ENCODE measurements at regions not wholly inside any gene's neighbourhood (a gene's known extent, or its start where the extent isn't known, plus 50 kb on each side); places are given as distances from the start of the nearest gene placed in this dataset.

- no peak overlapping the region for H2AFZ ChIP-seq (ENCODE audit: low read length)
- H3K18ac ChIP-seq (ENCODE audit: low read length), result no peak overlapping the region
- no peak overlapping the region for H3K27ac ChIP-seq (replicated peaks; ENCODE audit: low read length)
- no peaks in the 10 kb centered on the region for H3K9me3 ChIP-seq (replicated peaks in 1 of 2; ENCODE audit: control insufficient read depth in 2 of 2, insufficient read depth in 1 of 2, low read depth in 1 of 2, low read length in 2 of 2)
- no peak overlapping the region for H3K23ac ChIP-seq (ENCODE audit: low read depth, low read length, poor library complexity)
- no peaks in the 10 kb centered on the region for H3K27me3 ChIP-seq (ENCODE audit: control insufficient read depth in 3 of 3, insufficient read depth in 3 of 3, low read depth in 1 of 3, low read length in 3 of 3)
- WGBS, 2 donors (ENCODE audit: extremely low coverage in 2 of 2, insufficient read length in 2 of 2, insufficient replicate concordance in 1 of 2), result no CpG with 5 or more reads among the region's 10 CpGs
- no peak overlapping the region for H3K14ac ChIP-seq (ENCODE audit: low read length)
- no peak overlapping the region for H2BK12ac ChIP-seq (ENCODE audit: low read length)
- no peak for DNase-seq (ENCODE audit: low spot score)
- no peak overlapping the region for H2BK120ac ChIP-seq (ENCODE audit: low read depth, low read length)
- no peak overlapping the region for H4K91ac ChIP-seq (ENCODE audit: low read depth, low read length, poor library complexity)
- H2BK15ac ChIP-seq (ENCODE audit: low read length), result no peak overlapping the region
- H3K79me1 ChIP-seq (ENCODE audit: low read depth, low read length), result no peaks in the 10 kb centered on the region
- no peak overlapping the region for H2BK5ac ChIP-seq (ENCODE audit: low read length)
- no peak overlapping the region for H2AK5ac ChIP-seq (ENCODE audit: low read depth, low read length)
- H3K4me2 ChIP-seq (ENCODE audit: insufficient read depth, low read length, poor library complexity, severe bottlenecking), result no peak overlapping the region
- H4K8ac ChIP-seq (ENCODE audit: low read depth, low read length), result no peak overlapping the region
- no peak overlapping the region for H3K9ac ChIP-seq (ENCODE audit: low read depth, low read length, poor library complexity)
- H3K4me1 ChIP-seq (ENCODE audit: control insufficient read depth in 2 of 2, insufficient read depth in 1 of 2, low read depth in 1 of 2, low read length in 2 of 2), result no peaks in the 10 kb centered on the region
- no peak overlapping the region for H3K4ac ChIP-seq (ENCODE audit: low read length)
- peaks cover 0 to 31% of the 10 kb centered on the region in 2 donors for H3K36me3 ChIP-seq (replicated peaks in 1 of 2; ENCODE audit: control insufficient read depth in 2 of 2, insufficient read depth in 2 of 2, low read length in 2 of 2)
- H3K4me3 ChIP-seq (ENCODE audit: low read length in 2 of 2), result no peak overlapping the region
Observed at GRCh38 chrX:13900351-13900750, 83.5 kb upstream of the GPM6B start.

DNA sequence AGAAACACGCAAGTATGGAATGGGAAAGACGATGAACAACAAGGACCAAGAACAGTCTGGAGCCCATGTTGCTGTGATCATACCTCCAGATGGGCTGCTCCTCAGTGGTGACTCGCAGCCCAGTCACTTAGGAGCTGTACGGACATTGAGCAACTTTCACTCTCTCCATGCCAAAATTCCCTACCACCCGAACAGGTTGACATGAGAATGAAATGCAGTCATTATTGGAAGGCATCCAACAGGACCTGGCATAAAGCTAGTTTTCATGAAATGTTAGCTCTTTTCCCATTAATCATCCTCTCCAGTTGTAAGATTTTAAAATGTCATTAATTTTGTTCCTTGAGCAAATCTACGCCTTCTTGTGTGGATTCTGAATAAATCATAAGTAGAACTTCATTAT, 82.7 kb upstream of the GPM6B start:
- H2AK5ac ChIP-seq (ENCODE audit: low read depth, low read length), result no peak overlapping the region
- peaks cover 0 to 29% of the 10 kb centered on the region in 2 donors for H3K36me3 ChIP-seq (replicated peaks in 1 of 2; ENCODE audit: control insufficient read depth in 2 of 2, insufficient read depth in 2 of 2, low read length in 2 of 2)
- H3K4me1 ChIP-seq (ENCODE audit: control insufficient read depth in 2 of 2, insufficient read depth in 1 of 2, low read depth in 1 of 2, low read length in 2 of 2), result no peaks in the 10 kb centered on the region
- H2BK12ac ChIP-seq (ENCODE audit: low read length), result no peak overlapping the region
- H3K18ac ChIP-seq (ENCODE audit: low read length), result no peak overlapping the region
- no peak overlapping the region for H4K91ac ChIP-seq (ENCODE audit: low read depth, low read length, poor library complexity)
- no peak overlapping the region for H3K4me2 ChIP-seq (ENCODE audit: insufficient read depth, low read length, poor library complexity, severe bottlenecking)
- H2BK5ac ChIP-seq (ENCODE audit: low read length), result no peak overlapping the region
- H3K4ac ChIP-seq (ENCODE audit: low read length), result no peak overlapping the region
- H2BK15ac ChIP-seq (ENCODE audit: low read length), result no peak overlapping the region
- no peak overlapping the region for H3K14ac ChIP-seq (ENCODE audit: low read length)
- H3K27ac ChIP-seq (replicated peaks; ENCODE audit: low read length), result no peak overlapping the region
- no peaks in the 10 kb centered on the region for H3K27me3 ChIP-seq (ENCODE audit: control insufficient read depth in 3 of 3, insufficient read depth in 3 of 3, low read depth in 1 of 3, low read length in 3 of 3)
- H3K23ac ChIP-seq (ENCODE audit: low read depth, low read length, poor library complexity), result no peak overlapping the region
- WGBS, 2 donors (ENCODE audit: extremely low coverage in 2 of 2, insufficient read length in 2 of 2, insufficient replicate concordance in 1 of 2), result no CpG with 5 or more reads among the region's 6 CpGs
- no peak overlapping the region for H3K9ac ChIP-seq (ENCODE audit: low read depth, low read length, poor library complexity)
- H3K4me3 ChIP-seq (ENCODE audit: low read length in 2 of 2), result no peak overlapping the region
- H2AFZ ChIP-seq (ENCODE audit: low read length), result no peak overlapping the region
- H4K8ac ChIP-seq (ENCODE audit: low read depth, low read length), result no peak overlapping the region
- H3K79me1 ChIP-seq (ENCODE audit: low read depth, low read length), result no peaks in the 10 kb centered on the region
- no peak overlapping the region for H2BK120ac ChIP-seq (ENCODE audit: low read depth, low read length)
- no peak for DNase-seq (ENCODE audit: low spot score)
- no peaks in the 10 kb centered on the region for H3K9me3 ChIP-seq (replicated peaks in 1 of 2; ENCODE audit: control insufficient read depth in 2 of 2, insufficient read depth in 1 of 2, low read depth in 1 of 2, low read length in 2 of 2)

GRCh38 chrX:13898603-13899002, 81.7 kb upstream of the GPM6B start:
- peaks cover 0 to 20% of the 10 kb centered on the region in 2 donors for H3K36me3 ChIP-seq (replicated peaks in 1 of 2; ENCODE audit: control insufficient read depth in 2 of 2, insufficient read depth in 2 of 2, low read length in 2 of 2)
- no peak overlapping the region for H2BK5ac ChIP-seq (ENCODE audit: low read length)
- DNase-seq (ENCODE audit: low spot score), result no peak
- no peak overlapping the region for H3K9ac ChIP-seq (ENCODE audit: low read depth, low read length, poor library complexity)
- H3K14ac ChIP-seq (ENCODE audit: low read length), result no peak overlapping the region
- H3K4me1 ChIP-seq (ENCODE audit: control insufficient read depth in 2 of 2, insufficient read depth in 1 of 2, low read depth in 1 of 2, low read length in 2 of 2), result no peaks in the 10 kb centered on the region
- no peak overlapping the region for H2BK120ac ChIP-seq (ENCODE audit: low read depth, low read length)
- H3K27me3 ChIP-seq (ENCODE audit: control insufficient read depth in 3 of 3, insufficient read depth in 3 of 3, low read depth in 1 of 3, low read length in 3 of 3), result no peaks in the 10 kb centered on the region
- no peaks in the 10 kb centered on the region for H3K79me1 ChIP-seq (ENCODE audit: low read depth, low read length)
- H2BK15ac ChIP-seq (ENCODE audit: low read length), result no peak overlapping the region
- H3K27ac ChIP-seq (replicated peaks; ENCODE audit: low read length), result no peak overlapping the region
- no peak overlapping the region for H2AK5ac ChIP-seq (ENCODE audit: low read depth, low read length)
- no peak overlapping the region for H3K23ac ChIP-seq (ENCODE audit: low read depth, low read length, poor library complexity)
- H2BK12ac ChIP-seq (ENCODE audit: low read length), result no peak overlapping the region
- no peak overlapping the region for H2AFZ ChIP-seq (ENCODE audit: low read length)
- H3K4ac ChIP-seq (ENCODE audit: low read length), result no peak overlapping the region
- no CpG with 5 or more reads among the region's 4 CpGs for WGBS, 2 donors (ENCODE audit: extremely low coverage in 2 of 2, insufficient read length in 2 of 2, insufficient replicate concordance in 1 of 2)
- H3K18ac ChIP-seq (ENCODE audit: low read length), result no peak overlapping the region
- H3K4me3 ChIP-seq (ENCODE audit: low read length in 2 of 2), result no peak overlapping the region
- H4K8ac ChIP-seq (ENCODE audit: low read depth, low read length), result no peak overlapping the region
- H4K91ac ChIP-seq (ENCODE audit: low read depth, low read length, poor library complexity), result no peak overlapping the region
- H3K4me2 ChIP-seq (ENCODE audit: insufficient read depth, low read length, poor library complexity, severe bottlenecking), result no peak overlapping the region
- H3K9me3 ChIP-seq (replicated peaks in 1 of 2; ENCODE audit: control insufficient read depth in 2 of 2, insufficient read depth in 1 of 2, low read depth in 1 of 2, low read length in 2 of 2), result no peaks in the 10 kb centered on the region

DNA sequence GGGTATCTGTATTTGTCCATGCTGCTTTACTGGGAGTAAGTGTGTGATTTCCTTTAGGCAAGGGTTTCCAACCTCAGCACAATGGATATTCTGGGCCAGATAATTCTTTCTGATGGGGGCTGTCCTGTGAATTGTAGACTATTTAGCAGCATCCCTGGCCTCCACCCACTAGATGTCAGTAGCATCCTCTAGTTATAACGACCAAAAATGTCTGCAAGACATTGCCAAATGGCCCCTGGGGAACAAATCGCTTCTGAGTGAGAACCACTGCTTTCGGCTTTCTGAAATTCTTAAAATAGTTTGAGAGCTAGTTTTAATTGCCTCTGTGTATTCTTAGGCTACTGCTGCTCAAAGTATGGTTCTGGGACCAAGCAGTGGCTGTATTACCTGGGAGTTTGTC, 81.2 kb upstream of the GPM6B start:
- Histone ChIP-seq H3K27ac (replicated peaks; ENCODE audit: low read length) (no peak overlapping the region), H2BK12ac (ENCODE audit: low read length) (no peak overlapping the region), H3K27me3 (ENCODE audit: control insufficient read depth in 3 of 3, insufficient read depth in 3 of 3, low read depth in 1 of 3, low read length in 3 of 3) (no peaks in the 10 kb centered on the region), H3K4me1 (ENCODE audit: control insufficient read depth in 2 of 2, insufficient read depth in 1 of 2, low read depth in 1 of 2, low read length in 2 of 2) (no peaks in the 10 kb centered on the region), H4K8ac (ENCODE audit: low read depth, low read length) (no peak overlapping the region), H3K36me3 (replicated peaks in 1 of 2; ENCODE audit: control insufficient read depth in 2 of 2, insufficient read depth in 2 of 2, low read length in 2 of 2) (peaks cover 0 to 15% of the 10 kb centered on the region in 2 donors), H3K9ac (ENCODE audit: low read depth, low read length, poor library complexity) (no peak overlapping the region), H2BK5ac (ENCODE audit: low read length) (no peak overlapping the region), H3K79me1 (ENCODE audit: low read depth, low read length) (no peaks in the 10 kb centered on the region), H3K4ac (ENCODE audit: low read length) (no peak overlapping the region), H2AFZ (ENCODE audit: low read length) (no peak overlapping the region), H2BK120ac (ENCODE audit: low read depth, low read length) (no peak overlapping the region), H3K4me2 (ENCODE audit: insufficient read depth, low read length, poor library complexity, severe bottlenecking) (no peak overlapping the region), H4K91ac (ENCODE audit: low read depth, low read length, poor library complexity) (no peak overlapping the region), H2AK5ac (ENCODE audit: low read depth, low read length) (no peak overlapping the region), H3K14ac (ENCODE audit: low read length) (no peak overlapping the region), H3K9me3 (replicated peaks in 1 of 2; ENCODE audit: control insufficient read depth in 2 of 2, insufficient read depth in 1 of 2, low read depth in 1 of 2, low read length in 2 of 2) (no peaks in the 10 kb centered on the region), H3K23ac (ENCODE audit: low read depth, low read length, poor library complexity) (no peak overlapping the region), H3K4me3 (ENCODE audit: low read length in 2 of 2) (no peak overlapping the region), H2BK15ac (ENCODE audit: low read length) (no peak overlapping the region), H3K18ac (ENCODE audit: low read length) (no peak overlapping the region)
- WGBS, 2 donors (ENCODE audit: extremely low coverage in 2 of 2, insufficient read length in 2 of 2, insufficient replicate concordance in 1 of 2), result no CpG with 5 or more reads among the region's 3 CpGs
- no peak for DNase-seq (ENCODE audit: low spot score)

Data from neuronal stem cell (in vitro differentiated cells).